Mammary epithelial cell (primary cell): ENCODE measurements at regions not wholly inside any gene's neighbourhood (a gene's known extent, or its start where the extent isn't known, plus 50 kb on each side); places are given as distances from the start of the nearest gene placed in this dataset.
"Not testable (repeated sequence)": the region's sequence is repeated elsewhere in the genome, so short reads cannot be mapped to it uniquely, and the experiment has no call there.

Source experiments
- EZH2 ChIP-seq: IDR thresholded peaks from 2 replicates; pipeline ENCODE4 v1.6.1; 2012; ENCODE audit warnings: low read length, inconsistent platforms, borderline replicate concordance
- TF ChIP-seq, protein P1 (sequence below), 2 donors: IDR thresholded peaks in 1 of 2; conservative IDR thresholded peaks in 1 of 2; 2 replicates each; pipeline ENCODE4 v1.5.1; 2011 to 2012; ENCODE audit warnings: inconsistent platforms in 2 of 2, low read length in 2 of 2, mild to moderate bottlenecking in 2 of 2, control low read depth in 1 of 2, low read depth in 1 of 2; ENCODE audit not compliant: insufficient read depth in 1 of 2; ENCODE audit errors: extremely low read depth in 1 of 2

GRCh38 chr9:39009343-39009742 is 278.6 kb downstream of the CNTNAP3 start:
- TF ChIP-seq, protein P1, sequence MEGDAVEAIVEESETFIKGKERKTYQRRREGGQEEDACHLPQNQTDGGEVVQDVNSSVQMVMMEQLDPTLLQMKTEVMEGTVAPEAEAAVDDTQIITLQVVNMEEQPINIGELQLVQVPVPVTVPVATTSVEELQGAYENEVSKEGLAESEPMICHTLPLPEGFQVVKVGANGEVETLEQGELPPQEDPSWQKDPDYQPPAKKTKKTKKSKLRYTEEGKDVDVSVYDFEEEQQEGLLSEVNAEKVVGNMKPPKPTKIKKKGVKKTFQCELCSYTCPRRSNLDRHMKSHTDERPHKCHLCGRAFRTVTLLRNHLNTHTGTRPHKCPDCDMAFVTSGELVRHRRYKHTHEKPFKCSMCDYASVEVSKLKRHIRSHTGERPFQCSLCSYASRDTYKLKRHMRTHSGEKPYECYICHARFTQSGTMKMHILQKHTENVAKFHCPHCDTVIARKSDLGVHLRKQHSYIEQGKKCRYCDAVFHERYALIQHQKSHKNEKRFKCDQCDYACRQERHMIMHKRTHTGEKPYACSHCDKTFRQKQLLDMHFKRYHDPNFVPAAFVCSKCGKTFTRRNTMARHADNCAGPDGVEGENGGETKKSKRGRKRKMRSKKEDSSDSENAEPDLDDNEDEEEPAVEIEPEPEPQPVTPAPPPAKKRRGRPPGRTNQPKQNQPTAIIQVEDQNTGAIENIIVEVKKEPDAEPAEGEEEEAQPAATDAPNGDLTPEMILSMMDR (conservative IDR thresholded peaks at IDR 0.05 in 1 of 2, IDR thresholded peaks at IDR 0.05 in 1 of 2; ENCODE audit: extremely low read depth in 1 of 2, insufficient read depth in 1 of 2, low read depth in 1 of 2, low read length in 2 of 2) = not testable (repeated sequence)
- TF ChIP-seq EZH2 = not testable (repeated sequence)
